GM19043 (cell line): ENCODE measurements at regions not wholly inside any gene's neighbourhood (a gene's known extent, or its start where the extent isn't known, plus 50 kb on each side); places are given as distances from the start of the nearest gene placed in this dataset.

Experiments used
- ATAC-seq: cut with Tn5 transposase; IDR thresholded peaks from one replicate; pipeline ENCODE4 v1.9.1; 2021; ENCODE audit warnings: low read depth; ENCODE audit not compliant: unreplicated experiment

DNA sequence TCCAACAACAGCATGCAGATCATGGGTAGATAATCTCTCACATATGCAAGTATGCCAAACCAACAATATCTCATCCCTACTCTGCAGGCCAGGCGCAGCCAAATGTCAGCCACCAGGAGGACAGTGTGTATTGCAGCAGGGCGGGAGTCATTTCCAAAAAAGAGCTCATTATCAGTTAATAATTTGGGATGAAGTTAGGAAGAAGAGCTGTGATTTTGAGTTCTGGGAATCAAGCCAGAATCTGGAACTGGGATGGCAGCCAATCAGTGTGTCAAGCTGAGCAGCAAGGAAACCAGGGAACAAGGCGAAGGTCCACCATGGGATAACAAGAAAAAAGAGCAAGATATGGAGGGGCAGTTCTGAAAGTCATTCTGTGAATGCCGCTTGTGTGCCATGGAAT lies 88.2 kb upstream of the CAMK2D start:
- ATAC-seq = no peak

DNA sequence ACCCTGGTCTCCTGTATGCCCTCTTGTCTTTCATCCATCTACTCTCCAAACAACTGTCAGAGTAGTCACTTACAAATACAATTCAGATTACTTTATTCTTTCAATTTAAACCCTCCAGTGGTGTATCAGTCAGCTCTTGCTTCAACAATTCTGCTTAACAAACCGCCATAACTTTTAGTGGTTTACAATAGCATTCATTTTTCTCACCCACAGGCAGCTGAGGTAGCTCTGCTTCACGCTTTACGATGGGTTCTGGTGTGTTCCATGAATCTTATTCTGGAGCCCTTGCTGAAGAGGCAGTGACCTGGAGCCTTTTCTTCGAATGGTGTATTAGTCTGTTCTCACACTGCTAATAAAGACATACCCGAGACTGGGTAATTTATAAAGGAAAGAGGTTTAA lies 86.2 kb upstream of the CAMK2D start:
- no peak for ATAC-seq

GRCh38 chr4:113846433-113846832 lies 84.9 kb upstream of the CAMK2D start:
- no peak for ATAC-seq

DNA sequence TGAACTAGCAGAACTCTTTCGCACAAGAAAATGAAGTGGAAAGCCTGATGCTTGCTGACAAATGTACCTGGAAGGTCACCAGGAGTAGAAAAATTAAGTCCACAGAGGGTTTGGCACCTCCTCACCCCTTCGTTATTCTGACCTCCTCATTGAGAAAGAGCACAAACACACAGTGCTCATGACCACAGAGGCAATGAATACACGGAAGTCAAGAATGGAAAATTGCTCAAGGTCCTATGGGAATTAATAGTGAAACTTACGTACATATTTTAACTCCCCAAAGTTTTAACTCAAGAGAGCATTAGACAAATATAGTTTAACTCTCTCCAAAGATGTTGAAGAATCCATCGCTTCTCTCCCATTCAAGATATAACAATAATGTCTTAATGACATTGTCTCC lies 83.6 kb upstream of the CAMK2D start:
- ATAC-seq = no peak

GRCh38 chr4:113844369-113844768 lies 82.8 kb upstream of the CAMK2D start:
- ATAC-seq = no peak

DNA sequence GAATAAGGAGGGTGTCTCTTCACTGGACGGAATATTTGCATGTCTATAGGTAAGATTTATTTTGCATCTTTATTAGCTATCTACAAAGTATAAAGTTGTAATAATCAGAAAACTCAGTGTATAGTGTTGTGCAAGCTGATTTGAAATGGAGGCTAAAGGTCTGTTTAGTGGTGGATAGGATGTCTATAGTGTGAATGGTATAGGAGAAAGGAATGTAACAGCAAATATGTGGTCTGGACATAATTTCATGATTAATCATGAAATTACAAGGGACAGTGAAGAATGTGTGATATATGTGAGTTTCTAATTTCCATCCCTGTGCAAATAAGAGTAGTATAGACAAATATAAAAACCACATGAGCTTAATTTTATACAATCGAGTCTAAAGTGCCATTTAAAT lies 79.3 kb upstream of the CAMK2D start:
- no peak for ATAC-seq

- ATAC-seq = no peak
Measured at GRCh38 chr4:113838460-113838859, 76.9 kb upstream of the CAMK2D start.

DNA sequence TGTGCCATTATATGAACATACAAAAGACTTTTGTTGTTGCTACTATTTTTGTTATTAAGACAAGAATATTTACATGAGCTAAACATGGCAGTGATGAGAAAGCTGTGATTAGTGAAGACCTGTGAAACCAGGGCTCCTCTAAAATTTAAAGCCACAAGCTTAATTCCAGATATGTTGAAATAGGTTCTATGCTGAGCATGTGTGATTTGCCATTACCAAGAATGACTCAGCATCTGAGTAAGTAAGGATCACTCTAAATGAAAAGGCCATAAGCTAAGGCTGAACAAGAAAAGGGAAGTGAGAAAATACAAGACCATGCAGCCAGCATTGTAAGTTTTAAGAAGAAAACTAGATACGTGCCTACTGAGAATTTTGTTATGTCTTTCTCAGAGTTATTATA lies 75.9 kb upstream of the CAMK2D start:
- peak; percentile 100 for ATAC-seq

DNA sequence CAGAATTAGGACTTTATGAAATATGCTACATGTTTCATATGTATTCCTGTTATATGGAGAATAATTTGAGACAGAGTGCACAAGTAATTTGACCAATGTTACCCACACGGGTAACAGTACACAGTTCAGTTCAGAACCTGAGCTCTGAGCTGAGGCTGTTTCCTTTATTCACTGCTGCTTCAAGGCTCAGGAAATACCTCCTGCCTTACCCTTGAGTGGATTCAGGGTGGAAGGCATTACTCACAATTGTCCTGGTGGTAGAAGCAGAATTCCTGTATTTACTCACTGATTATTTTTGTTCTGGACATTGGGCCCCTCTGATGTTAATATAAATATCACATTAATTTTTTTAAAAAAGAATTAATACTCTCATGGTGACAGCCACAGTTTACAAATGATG lies 73.5 kb upstream of the CAMK2D start:
- no peak for ATAC-seq

DNA sequence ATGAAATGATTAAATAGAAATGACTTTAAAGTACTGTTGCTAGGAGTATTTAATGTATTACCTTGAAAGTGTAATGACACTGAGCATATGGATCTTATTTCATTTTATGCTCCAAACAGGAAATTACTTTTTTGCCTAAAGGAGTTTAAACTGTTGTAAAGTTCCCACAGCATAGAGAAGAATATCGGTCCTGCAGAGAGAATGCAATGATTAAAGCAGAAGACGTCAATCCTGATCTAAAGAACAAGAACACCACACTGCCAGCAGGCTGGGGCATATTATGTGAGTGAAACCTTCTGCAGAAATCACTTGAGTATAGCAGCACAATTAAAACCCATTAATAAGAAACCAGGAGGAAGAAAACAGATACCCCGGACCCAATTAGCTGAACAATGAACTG lies 72.8 kb upstream of the CAMK2D start:
- no peak for ATAC-seq

DNA sequence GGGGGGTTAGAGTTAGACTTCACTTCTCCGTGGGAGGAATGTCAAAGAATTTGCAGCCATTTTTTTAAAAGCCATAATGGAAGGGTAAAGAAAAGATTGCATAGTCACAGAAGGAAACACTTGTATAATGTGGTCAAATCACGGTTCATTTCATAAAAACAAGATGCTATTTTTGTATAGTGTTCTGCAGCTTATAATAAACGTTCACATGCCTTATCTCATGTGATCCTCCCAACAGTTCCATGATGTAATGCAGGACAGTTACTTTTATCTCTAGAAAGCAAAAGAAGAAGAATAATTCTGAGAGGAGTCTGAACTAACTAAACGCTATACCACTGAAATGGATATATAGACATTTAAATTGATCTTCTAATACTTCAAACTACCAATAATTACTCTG lies 71.3 kb upstream of the CAMK2D start:
- ATAC-seq = no peak

DNA sequence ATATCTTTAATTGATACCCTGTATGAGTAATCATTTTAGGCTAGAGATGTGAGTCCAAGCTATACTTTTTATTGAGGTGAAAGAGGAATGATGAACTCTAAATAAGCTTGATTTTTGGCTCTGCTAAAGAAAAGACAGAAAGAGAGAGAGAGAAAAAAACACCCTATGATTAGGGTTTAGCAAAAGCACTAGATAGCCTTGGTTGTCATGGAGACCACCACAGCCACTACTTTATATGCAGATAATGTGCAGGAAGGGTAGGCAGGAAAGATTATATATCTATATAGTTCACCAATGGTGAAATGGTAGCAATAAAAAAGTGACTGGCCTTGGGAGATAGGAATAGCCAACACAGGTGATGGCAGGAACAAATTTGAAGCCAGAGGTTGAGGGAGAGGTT lies 69.9 kb upstream of the CAMK2D start:
- ATAC-seq = no peak

- ATAC-seq = no peak
Measured at GRCh38 chr4:113828702-113829101, 67.2 kb upstream of the CAMK2D start.

- no peak for ATAC-seq
Measured at GRCh38 chr4:113827285-113827684, 65.7 kb upstream of the CAMK2D start.

- ATAC-seq = no peak
Measured at GRCh38 chr4:113826421-113826820, 64.9 kb upstream of the CAMK2D start.

GRCh38 chr4:113825272-113825671 lies 63.7 kb upstream of the CAMK2D start:
- ATAC-seq = peak; percentile 60

- ATAC-seq = no peak
Measured at GRCh38 chr4:113824396-113824795, 62.9 kb upstream of the CAMK2D start.

DNA sequence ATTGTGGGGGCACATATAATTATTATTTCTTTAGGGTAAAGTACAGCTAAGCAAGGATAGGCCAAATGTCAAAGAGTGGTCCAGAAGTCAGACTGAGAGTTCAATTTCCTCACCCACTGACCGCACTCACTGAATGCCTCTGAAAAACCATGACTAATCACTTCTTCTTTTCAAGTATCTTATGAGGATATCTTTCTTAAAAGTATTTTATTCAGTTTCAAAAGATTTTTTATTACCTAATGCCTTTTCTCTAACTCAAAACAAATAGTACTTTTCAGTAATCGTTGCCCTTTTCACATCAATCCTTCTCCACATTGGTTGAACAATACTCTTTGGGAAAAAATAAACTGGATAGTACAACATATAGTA lies 61.7 kb upstream of the CAMK2D start:
- ATAC-seq = peak; percentile 69

DNA sequence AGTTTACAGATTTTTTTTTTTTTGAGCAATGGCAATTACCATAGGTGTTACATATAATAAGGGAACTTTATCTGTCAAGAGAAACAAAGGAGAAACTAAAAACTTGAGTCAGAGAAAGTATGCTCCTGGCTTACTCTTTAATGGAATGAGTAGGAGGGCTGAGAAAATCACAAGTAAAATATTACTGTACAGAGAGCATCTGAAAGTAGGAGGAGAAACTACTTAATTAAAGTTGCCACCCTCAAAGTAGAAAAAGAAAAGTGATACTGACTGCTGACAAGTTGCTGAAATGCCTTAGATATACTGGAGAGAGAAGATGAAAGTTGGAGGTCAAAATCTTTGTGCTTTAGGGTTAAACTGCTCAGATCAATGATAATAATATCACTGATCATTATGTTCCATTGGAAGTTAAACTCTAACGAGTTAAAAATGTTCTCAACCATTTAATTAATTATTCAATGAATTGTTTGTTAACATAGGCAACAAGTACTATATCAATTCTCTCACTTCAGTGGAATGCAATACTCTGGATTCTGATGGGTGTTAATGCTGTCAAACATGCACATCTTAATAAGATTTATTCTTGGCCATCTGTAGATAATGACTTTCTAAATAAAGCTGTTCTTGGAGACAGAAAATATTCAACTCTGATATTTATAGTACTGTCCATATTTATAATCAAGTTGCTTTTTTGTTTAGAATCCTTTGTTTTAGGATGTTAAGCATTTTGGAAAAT lies 61.2 kb upstream of the CAMK2D start:
- ATAC-seq = peak; percentile 62

DNA sequence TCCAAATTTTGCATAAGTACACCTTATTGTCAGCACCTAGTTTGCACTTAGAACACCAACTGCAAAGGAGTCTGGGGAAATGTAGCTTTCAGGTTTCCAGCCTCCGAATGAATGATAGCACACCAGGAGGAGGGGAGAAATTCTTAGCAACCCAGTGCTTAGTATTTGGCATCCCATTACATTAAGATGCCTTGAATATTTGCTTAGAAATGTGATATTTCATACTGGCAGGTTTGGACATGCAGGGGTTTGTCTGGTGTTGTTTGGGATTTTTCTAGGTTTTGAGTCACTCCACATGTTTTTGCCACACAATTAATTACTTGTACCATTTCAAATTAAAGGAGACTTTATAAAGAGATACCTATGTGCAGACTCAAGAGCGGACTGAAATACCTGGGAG lies 60.3 kb upstream of the CAMK2D start:
- ATAC-seq = no peak

DNA sequence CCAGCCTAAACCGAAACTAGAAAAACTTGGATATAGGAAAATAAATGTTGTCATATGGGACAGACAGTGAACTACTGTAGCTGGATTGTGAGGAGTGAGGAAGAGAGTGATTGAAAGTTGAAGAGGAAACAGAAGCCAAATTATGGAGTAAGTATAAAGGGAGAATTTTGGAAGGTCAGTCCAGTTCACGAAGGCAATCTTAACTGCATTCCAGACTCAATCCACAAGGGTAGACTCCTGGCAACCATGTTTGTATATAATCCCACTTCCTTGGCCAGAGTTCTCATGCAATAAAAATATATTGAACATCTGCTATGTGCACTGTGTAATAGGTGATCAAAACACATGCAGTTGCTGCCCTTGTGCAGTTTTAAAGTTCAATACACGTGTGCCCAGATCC lies 58.6 kb upstream of the CAMK2D start:
- no peak for ATAC-seq

DNA sequence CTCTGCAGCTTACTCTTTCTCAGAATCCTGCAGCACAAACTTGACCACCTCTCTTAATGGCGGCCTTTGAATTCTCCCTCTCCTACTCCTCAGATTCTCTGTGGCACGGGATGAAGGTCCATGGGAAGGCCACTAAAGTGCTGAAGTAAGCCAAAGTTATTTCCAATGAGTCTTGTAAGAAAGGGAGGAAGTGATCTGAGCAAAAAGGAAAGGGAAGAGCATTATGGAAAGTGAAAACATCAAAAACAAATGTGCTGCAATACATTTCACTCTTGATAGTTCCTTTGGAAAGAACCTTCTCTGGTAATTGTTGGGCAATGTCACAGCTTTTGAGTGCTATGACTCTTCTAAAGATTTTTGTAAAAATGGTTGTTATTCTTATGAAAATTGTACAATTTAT lies 54.3 kb upstream of the CAMK2D start:
- ATAC-seq = no peak

DNA sequence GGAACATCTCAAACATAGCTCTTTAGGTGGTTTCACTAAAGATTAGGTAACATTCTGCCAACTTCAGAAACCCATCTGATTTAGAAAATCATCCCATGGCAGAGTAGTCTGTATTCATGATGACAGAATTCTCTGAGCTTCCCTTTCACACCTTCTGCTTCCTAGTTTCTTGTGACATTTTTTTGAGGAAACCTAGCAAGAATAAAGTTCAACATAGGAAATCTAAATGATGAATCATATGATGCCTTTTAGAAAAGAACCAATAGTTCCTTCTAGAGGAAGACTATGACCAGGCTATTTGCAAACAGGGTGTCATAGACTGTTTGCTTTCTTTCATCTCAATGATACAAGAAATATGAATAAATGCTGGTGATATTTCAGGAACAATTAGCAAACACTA lies 49.8 kb upstream of the CAMK2D start:
- ATAC-seq = no peak
